ENCODE measurements at regions not wholly inside any gene's neighbourhood (a gene's known extent, or its start where the extent isn't known, plus 50 kb on each side); places are given as distances from the start of the nearest gene placed in this dataset.

GRCh38 chr1:57761628-57762027, 337.8 kb upstream of the DAB1 start:
- no peak for DNase-seq (ENCODE audit: low read depth in 4 of 4, low spot score in 1 of 4)

- no peak for DNase-seq (ENCODE audit: low read depth in 4 of 4, low spot score in 1 of 4)
Measured at GRCh38 chr1:57752843-57753242, 329.0 kb upstream of the DAB1 start.

GRCh38 chr1:57748719-57749118, 324.9 kb upstream of the DAB1 start:
- no peak for DNase-seq (ENCODE audit: low read depth in 4 of 4, low spot score in 1 of 4)

- DNase-seq (ENCODE audit: low read depth in 4 of 4, low spot score in 1 of 4): no peak
Measured at GRCh38 chr1:57747818-57748217, 324.0 kb upstream of the DAB1 start.

- no peak for DNase-seq (ENCODE audit: low read depth in 4 of 4, low spot score in 1 of 4)
Measured at GRCh38 chr1:57741521-57741920, 317.7 kb upstream of the DAB1 start.

GRCh38 chr1:57736940-57737339, 313.1 kb upstream of the DAB1 start:
- no peak for DNase-seq (ENCODE audit: low read depth in 4 of 4, low spot score in 1 of 4)

- no peak for DNase-seq (ENCODE audit: low read depth in 4 of 4, low spot score in 1 of 4)
Measured at GRCh38 chr1:57729181-57729580, 305.3 kb upstream of the DAB1 start.

GRCh38 chr1:57727121-57727520, 303.3 kb upstream of the DAB1 start:
- no peak for DNase-seq (ENCODE audit: low read depth in 4 of 4, low spot score in 1 of 4)

GRCh38 chr1:57725318-57725717, 301.5 kb upstream of the DAB1 start:
- DNase-seq (ENCODE audit: low read depth in 4 of 4, low spot score in 1 of 4): no peak

- no peak for DNase-seq (ENCODE audit: low read depth in 4 of 4, low spot score in 1 of 4)
Measured at GRCh38 chr1:57724535-57724934, 300.7 kb upstream of the DAB1 start.

GRCh38 chr1:57722285-57722978, 298.6 kb upstream of the DAB1 start:
- DNase-seq (ENCODE audit: low read depth in 4 of 4, low spot score in 1 of 4): no peak

GRCh38 chr1:57721001-57721400, 297.1 kb upstream of the DAB1 start:
- DNase-seq (ENCODE audit: low read depth in 4 of 4, low spot score in 1 of 4): no peak

GRCh38 chr1:57719274-57719673, 295.4 kb upstream of the DAB1 start:
- DNase-seq (ENCODE audit: low read depth in 4 of 4, low spot score in 1 of 4): no peak

- DNase-seq (ENCODE audit: low read depth in 4 of 4, low spot score in 1 of 4): no peak
Measured at GRCh38 chr1:57713501-57713900, 289.6 kb upstream of the DAB1 start.

- no peak for DNase-seq (ENCODE audit: low read depth in 4 of 4, low spot score in 1 of 4)
Measured at GRCh38 chr1:57712846-57713245, 289.0 kb upstream of the DAB1 start.

- DNase-seq (ENCODE audit: low read depth in 4 of 4, low spot score in 1 of 4): no peak
Measured at GRCh38 chr1:57711326-57711725, 287.5 kb upstream of the DAB1 start.

GRCh38 chr1:57707631-57708030, 283.8 kb upstream of the DAB1 start:
- DNase-seq (ENCODE audit: low read depth in 4 of 4, low spot score in 1 of 4): no peak

- no peak for DNase-seq (ENCODE audit: low read depth in 4 of 4, low spot score in 1 of 4)
Measured at GRCh38 chr1:57704811-57705210, 281.0 kb upstream of the DAB1 start.

- DNase-seq (ENCODE audit: low read depth in 4 of 4, low spot score in 1 of 4): no peak
Measured at GRCh38 chr1:57704231-57704630, 280.4 kb upstream of the DAB1 start.

GRCh38 chr1:57696904-57697303, 273.0 kb upstream of the DAB1 start:
- no peak for DNase-seq (ENCODE audit: low read depth in 4 of 4, low spot score in 1 of 4)

GRCh38 chr1:57696043-57696442, 272.2 kb upstream of the DAB1 start:
- DNase-seq (ENCODE audit: low read depth in 4 of 4, low spot score in 1 of 4): no peak

GRCh38 chr1:57686306-57686705, 262.4 kb upstream of the DAB1 start:
- no peak for DNase-seq (ENCODE audit: low read depth in 4 of 4, low spot score in 1 of 4)

Measured in stimulated activated CD4-positive, alpha-beta T cell treated with anti-CD3 and anti-CD28 coated beads, Interleukin-1b, Interleukin-23, amount 100 ng/mL, for 24 hours (primary cell).